ENCODE measurements at regions not wholly inside any gene's neighbourhood (a gene's known extent, or its start where the extent isn't known, plus 50 kb on each side); places are given as distances from the start of the nearest gene placed in this dataset.

- TF ChIP-seq REST (IDR thresholded peaks at IDR 0.05; ENCODE audit: unreplicated experiment) (no peak), EZH2 (IDR thresholded peaks at IDR 0.05; ENCODE audit: low read depth, unreplicated experiment) (no peak), POLR2AphosphoS5 (IDR thresholded peaks at IDR 0.05; ENCODE audit: low read depth) (no peak), ZNF331 (CRISPR knock-in tag; IDR thresholded peaks at IDR 0.05; ENCODE audit: low read depth) (no peak), ZNF114 (CRISPR knock-in tag; IDR thresholded peaks at IDR 0.05) (no peak)
These were observed 115.0 kb upstream of the EPB41L4A start (continued) for GRCh38 chr5:112534067-112534583.

GRCh38 chr5:112534611-112535255, 115.7 kb upstream of the EPB41L4A start:
- Mint-ChIP-seq H3K36me3 (ENCODE audit: low read depth) (no peaks in the 10 kb centered on the region), H3K9me3 (peaks cover 7% of the 10 kb centered on the region; the same call in 1 of the 3 replicates), H3K4me3 (no peak overlapping the region), H3K4me1 (peaks cover 29% of the 10 kb centered on the region), H3K27ac (no peak overlapping the region), H3K27me3 (ENCODE audit: insufficient read depth, low read depth, poor library complexity) (peaks cover 3% of the 10 kb centered on the region)
- H2AFZ ChIP-seq: no peak overlapping the region
- no peaks in the 10 kb centered on the region for H3F3A ChIP-seq (replicated peaks; ENCODE audit: low read depth)
- no peak overlapping the region for H3K27ac ChIP-seq (ENCODE audit: low read depth)
- peaks cover 23% of the 10 kb centered on the region for H3K4me1 ChIP-seq (ENCODE audit: insufficient read depth)
- H3K4me3 ChIP-seq: no peak overlapping the region
- no peaks in the 10 kb centered on the region for H3K79me2 ChIP-seq (replicated peaks; ENCODE audit: insufficient read depth)
- H3K27me3 ChIP-seq (ENCODE audit: insufficient read depth): no peaks in the 10 kb centered on the region
- H3K36me3 ChIP-seq (ENCODE audit: insufficient read depth): no peaks in the 10 kb centered on the region
- ATAC-seq (no peak), DNase-seq (ENCODE audit: low spot score) (no peak)
- no peaks in the 10 kb centered on the region for H4K20me1 ChIP-seq (replicated peaks; ENCODE audit: insufficient read depth)
- H3K9me2 ChIP-seq (ENCODE audit: insufficient read depth): no peaks in the 10 kb centered on the region
- H3K4me2 ChIP-seq: no peak overlapping the region; the same call in 1 of the 2 replicates
- TF ChIP-seq JUNB (IDR thresholded peaks at IDR 0.05; ENCODE audit: unreplicated experiment): no peak
- TF ChIP-seq EZH2 (IDR thresholded peaks at IDR 0.05; ENCODE audit: low read depth, unreplicated experiment): no peak
- no peak for TF ChIP-seq ETS1 (IDR thresholded peaks at IDR 0.05)
- TF ChIP-seq ZNF331 (CRISPR knock-in tag; IDR thresholded peaks at IDR 0.05; ENCODE audit: low read depth): no peak
- no peak for TF ChIP-seq REST (IDR thresholded peaks at IDR 0.05; ENCODE audit: unreplicated experiment)
- TF ChIP-seq ZNF114 (CRISPR knock-in tag; IDR thresholded peaks at IDR 0.05): no peak

Measured in GM23338 (cell line).